ENCODE measurements at regions not wholly inside any gene's neighbourhood (a gene's known extent, or its start where the extent isn't known, plus 50 kb on each side); places are given as distances from the start of the nearest gene placed in this dataset.

GRCh38 chr4:8795140-8795539, 76.5 kb downstream of the HMX1 start (continued):
- no peak for TF ChIP-seq MEF2B (IDR thresholded peaks at IDR 0.05; ENCODE audit: partially characterized antibody, poor library complexity, severe bottlenecking)

- no peak overlapping the region for H3K27ac ChIP-seq (ENCODE audit: control insufficient read depth, insufficient read depth)
- FAIRE-seq (no peak), DNase-seq (ENCODE audit: low read depth, low spot score) (no peak), ATAC-seq (no peak)
- in situ Hi-C loops (cut with MboI) (no loop called here), intact Hi-C loops (cut with micrococcal nuclease; ENCODE audit: unreplicated experiment) (no loop called here)
- H3K4me1 ChIP-seq (ENCODE audit: control insufficient read depth, insufficient read depth, low read length): no peaks in the 10 kb centered on the region
- TF ChIP-seq RFX5 (IDR thresholded peaks at IDR 0.05; ENCODE audit: low read depth, low read length) (no peak), CHD1 (IDR thresholded peaks at IDR 0.05; ENCODE audit: low read depth, low read length) (no peak), ZNF592 (IDR thresholded peaks at IDR 0.05) (no peak), ATF3 (IDR thresholded peaks at IDR 0.05; ENCODE audit: borderline replicate concordance, extremely low read depth, low read depth, low read length) (no peak), POLR2AphosphoS5 (IDR thresholded peaks at IDR 0.05; ENCODE audit: low read length) (no peak)
- no peaks in the 10 kb centered on the region for H4K20me1 ChIP-seq (ENCODE audit: control insufficient read depth, insufficient read depth)
- ChIA-PET POLR2A (no interaction called here), SMC1A (ENCODE audit: uncharacterized antibody, unreplicated experiment) (no interaction called here), RAD21 (ENCODE audit: unreplicated experiment) (no interaction called here), CTCF (no interaction called here)
- no peak overlapping the region for H3K9ac ChIP-seq (ENCODE audit: control insufficient read depth, insufficient read depth, low read length)
- H3K36me3 ChIP-seq (ENCODE audit: control insufficient read depth in 2 of 2, insufficient read depth in 2 of 2, low read length in 1 of 2): no peaks in the 10 kb centered on the region
- no peak overlapping the region for H3K4me3 ChIP-seq
- no peak overlapping the region for H3K4me2 ChIP-seq (ENCODE audit: control insufficient read depth, insufficient read depth)
- WGBS (ENCODE audit: insufficient coverage, insufficient replicate concordance, low lambda C conversion rate, missing lambda C conversion rate): 51% methylated on average over 15 of the region's 18 CpGs
- H3K79me2 ChIP-seq (ENCODE audit: control insufficient read depth, insufficient read depth, low read length): no peaks in the 10 kb centered on the region
- no TSS peak for BruUV-seq (replicated peaks)
- H2AFZ ChIP-seq (ENCODE audit: control insufficient read depth, low read depth, low read length): no peak overlapping the region
- no peaks in the 10 kb centered on the region; the same call in 2 of the 3 replicates for H3K9me3 ChIP-seq (replicated peaks; ENCODE audit: control insufficient read depth, insufficient read depth, low read length)
- no peaks in the 10 kb centered on the region for H3K27me3 ChIP-seq (replicated peaks in 1 of 2; ENCODE audit: control insufficient read depth in 2 of 2, insufficient read depth in 2 of 2, low read length in 1 of 2)
Measured at GRCh38 chr4:8794491-8794890, 77.1 kb downstream of the HMX1 start.
